MM.1S (cell line): ENCODE measurements at regions not wholly inside any gene's neighbourhood (a gene's known extent, or its start where the extent isn't known, plus 50 kb on each side); places are given as distances from the start of the nearest gene placed in this dataset.

ENCODE experiments used
- DNase-seq: peaks from one replicate; pipeline ENCODE4 v3.0.0-alpha.2; 2015
- H2AFZ ChIP-seq: fragments of 300-600 bp; sonication (generic); 2 replicates; pipeline ENCODE4 v1.6.0; 2016; ENCODE audit warnings: antibody characterized with exemption, low read length
- H3F3A ChIP-seq: fragments of 300-600 bp; sonication (generic); 2 replicates; pipeline ENCODE4 v1.6.1; 2016; ENCODE audit warnings: mild to moderate bottlenecking, antibody characterized with exemption, low read length, moderate library complexity, mixed read lengths; ENCODE audit not compliant: insufficient read depth
- H3K27ac ChIP-seq: fragments of 300-600 bp; sonication (generic); 2 replicates; pipeline ENCODE4 v1.5.1; 2016; ENCODE audit warnings: mild to moderate bottlenecking, low read length
- H3K27me3 ChIP-seq: fragments of 300-600 bp; sonication (generic); replicated peaks from 2 replicates; pipeline ENCODE4 v1.6.0; 2016; ENCODE audit warnings: low read length; ENCODE audit not compliant: insufficient read depth
- H3K36me3 ChIP-seq: fragments of 300-600 bp; sonication (generic); replicated peaks from 2 replicates; pipeline ENCODE4 v1.6.1; 2016; ENCODE audit warnings: mild to moderate bottlenecking, low read length, mixed read lengths; ENCODE audit not compliant: insufficient read depth
- H3K4me1 ChIP-seq: fragments of 300-600 bp; sonication (generic); 2 replicates; pipeline ENCODE4 v1.6.1; 2016; ENCODE audit warnings: low read length, mixed read lengths
- H3K4me2 ChIP-seq: fragments of 300-600 bp; sonication (generic); 2 replicates; pipeline ENCODE4 v1.6.0; 2016; ENCODE audit warnings: low read depth, low read length
- H3K4me3 ChIP-seq: fragments of 300-600 bp; sonication (generic); 2 replicates; pipeline ENCODE4 v1.5.1; 2016; ENCODE audit warnings: low read length, mixed read lengths
- H3K79me2 ChIP-seq: fragments of 300-600 bp; sonication (generic); 2 replicates; pipeline ENCODE4 v1.6.1; 2016; ENCODE audit warnings: mixed run types, low read length, mixed read lengths
- H3K9ac ChIP-seq: fragments of 300-600 bp; sonication (generic); 2 replicates; pipeline ENCODE4 v1.6.1; 2016; ENCODE audit warnings: low read length, mixed read lengths
- H3K9me2 ChIP-seq: fragments of 300-600 bp; sonication (generic); replicated peaks from 2 replicates; pipeline ENCODE4 v1.6.1; 2016; ENCODE audit warnings: mild to moderate bottlenecking, low read length, mixed read lengths; ENCODE audit not compliant: insufficient read depth
- H3K9me3 ChIP-seq: fragments of 300-600 bp; sonication (generic); replicated peaks from 2 replicates; pipeline ENCODE4 v1.6.1; 2016; ENCODE audit warnings: mild to moderate bottlenecking, low read length, mixed read lengths; ENCODE audit not compliant: insufficient read depth
- H4K20me1 ChIP-seq: fragments of 300-600 bp; sonication (generic); 2 replicates; pipeline ENCODE4 v1.6.1; 2016; ENCODE audit warnings: mild to moderate bottlenecking, low read length, moderate library complexity, mixed read lengths; ENCODE audit not compliant: insufficient read depth
- EZH2 ChIP-seq: fragments of 300-600 bp; sonication (generic); optimal IDR thresholded peaks from 2 replicates; pipeline ENCODE3; 2017; ENCODE audit warnings: low read depth, mild to moderate bottlenecking, antibody characterized with exemption, low read length, mixed read lengths
- EZH2phosphoT487 ChIP-seq: fragments of 300-600 bp; sonication (generic); IDR thresholded peaks from 2 replicates; pipeline ENCODE4 v1.6.1; 2018; ENCODE audit warnings: antibody characterized with exemption, low read length
- TF ChIP-seq, protein P1 (sequence below): fragments of 300-600 bp; sonication (generic); IDR thresholded peaks from 2 replicates; pipeline ENCODE4 v1.5.1; 2016; ENCODE audit warnings: antibody characterized with exemption, low read length, mixed read lengths

DNA sequence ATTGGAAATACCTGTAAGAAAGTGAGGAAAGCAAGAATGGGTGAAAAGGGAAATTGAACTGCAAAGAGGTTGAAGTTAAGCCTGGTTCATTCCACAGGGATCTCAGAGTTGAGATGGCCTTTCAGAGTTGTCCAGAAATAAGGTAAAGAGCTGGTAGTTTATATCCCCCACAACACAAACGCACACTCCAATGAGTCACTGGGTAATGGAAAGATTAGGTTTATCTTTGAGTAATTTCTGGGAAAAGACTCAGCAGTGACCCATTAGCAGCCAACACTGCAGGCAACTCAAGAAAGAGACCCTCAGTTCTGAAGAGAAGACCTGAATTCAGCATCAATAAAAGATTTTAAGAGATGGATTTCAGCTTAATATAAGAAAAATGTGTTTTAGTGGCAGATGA, 485.5 kb downstream of the PTPRC start:
- Histone ChIP-seq H3K4me3 (no peak overlapping the region), H3K27ac (no peak overlapping the region), H3K36me3 (no peaks in the 10 kb centered on the region), H3K4me1 (no peaks in the 10 kb centered on the region), H3F3A (no peaks in the 10 kb centered on the region), H2AFZ (no peak overlapping the region), H3K79me2 (no peaks in the 10 kb centered on the region), H3K9me2 (no peaks in the 10 kb centered on the region), H3K27me3 (no peaks in the 10 kb centered on the region), H3K9me3 (no peaks in the 10 kb centered on the region), H3K4me2 (no peak overlapping the region), H3K9ac (no peak overlapping the region), H4K20me1 (no peaks in the 10 kb centered on the region)
- no peak for DNase-seq
- TF ChIP-seq, protein P1, sequence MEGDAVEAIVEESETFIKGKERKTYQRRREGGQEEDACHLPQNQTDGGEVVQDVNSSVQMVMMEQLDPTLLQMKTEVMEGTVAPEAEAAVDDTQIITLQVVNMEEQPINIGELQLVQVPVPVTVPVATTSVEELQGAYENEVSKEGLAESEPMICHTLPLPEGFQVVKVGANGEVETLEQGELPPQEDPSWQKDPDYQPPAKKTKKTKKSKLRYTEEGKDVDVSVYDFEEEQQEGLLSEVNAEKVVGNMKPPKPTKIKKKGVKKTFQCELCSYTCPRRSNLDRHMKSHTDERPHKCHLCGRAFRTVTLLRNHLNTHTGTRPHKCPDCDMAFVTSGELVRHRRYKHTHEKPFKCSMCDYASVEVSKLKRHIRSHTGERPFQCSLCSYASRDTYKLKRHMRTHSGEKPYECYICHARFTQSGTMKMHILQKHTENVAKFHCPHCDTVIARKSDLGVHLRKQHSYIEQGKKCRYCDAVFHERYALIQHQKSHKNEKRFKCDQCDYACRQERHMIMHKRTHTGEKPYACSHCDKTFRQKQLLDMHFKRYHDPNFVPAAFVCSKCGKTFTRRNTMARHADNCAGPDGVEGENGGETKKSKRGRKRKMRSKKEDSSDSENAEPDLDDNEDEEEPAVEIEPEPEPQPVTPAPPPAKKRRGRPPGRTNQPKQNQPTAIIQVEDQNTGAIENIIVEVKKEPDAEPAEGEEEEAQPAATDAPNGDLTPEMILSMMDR: no peak
- no peak for TF ChIP-seq EZH2phosphoT487

DNA sequence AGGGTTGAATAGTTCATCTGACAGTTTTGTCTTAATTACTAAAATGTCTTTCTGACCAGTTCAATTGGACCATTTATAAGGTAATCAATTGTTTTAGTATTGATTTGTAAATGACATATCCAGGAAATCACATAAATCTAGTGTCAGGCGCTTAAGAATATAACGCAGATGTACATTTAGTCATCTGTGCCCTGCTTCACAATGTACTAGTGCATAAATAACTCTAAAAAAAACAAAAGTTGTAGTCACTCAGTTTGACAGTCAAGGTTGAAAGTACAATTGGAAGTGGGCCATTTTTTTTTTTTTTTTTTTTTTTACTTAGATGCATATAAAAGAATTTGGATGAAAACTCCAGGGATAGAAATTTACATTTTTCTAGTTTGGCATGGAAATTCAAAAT, 490.4 kb downstream of the PTPRC start:
- Histone ChIP-seq H3K27me3 (no peaks in the 10 kb centered on the region), H3K79me2 (no peaks in the 10 kb centered on the region), H3K9me3 (no peaks in the 10 kb centered on the region), H3K9me2 (no peaks in the 10 kb centered on the region), H3F3A (no peaks in the 10 kb centered on the region), H3K27ac (no peak overlapping the region), H3K4me1 (no peaks in the 10 kb centered on the region), H3K36me3 (no peaks in the 10 kb centered on the region), H2AFZ (no peak overlapping the region), H3K4me2 (no peak overlapping the region), H4K20me1 (no peaks in the 10 kb centered on the region), H3K4me3 (no peak overlapping the region), H3K9ac (no peak overlapping the region)
- DNase-seq: no peak
- TF ChIP-seq, protein P1: no peak
- TF ChIP-seq EZH2 (no peak), EZH2phosphoT487 (no peak)

DNA sequence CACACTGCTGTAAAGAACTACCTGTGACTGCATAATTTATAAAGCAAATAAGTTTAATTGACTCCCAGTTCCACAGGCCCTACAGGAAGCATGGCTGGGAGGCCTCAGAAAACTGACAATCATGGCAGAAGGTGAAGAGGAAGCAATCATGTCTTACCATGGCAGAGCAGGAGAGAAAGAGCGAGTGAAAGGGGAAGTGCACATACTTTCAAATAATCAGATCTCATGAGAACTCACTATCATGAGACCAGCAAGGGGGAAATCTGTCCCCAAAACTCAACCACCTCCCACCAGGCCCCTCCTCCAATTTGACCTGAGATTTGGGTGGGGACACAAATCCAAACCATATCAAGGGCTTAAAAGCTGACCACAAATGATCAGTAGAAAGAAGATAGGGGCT, 493.2 kb downstream of the PTPRC start:
- H2AFZ ChIP-seq: no peak overlapping the region
- no peaks in the 10 kb centered on the region for H3F3A ChIP-seq
- H3K9ac ChIP-seq: no peak overlapping the region
- no peak overlapping the region for H3K4me2 ChIP-seq
- no peak overlapping the region for H3K27ac ChIP-seq
- TF ChIP-seq EZH2 (no peak), EZH2phosphoT487 (no peak)
- TF ChIP-seq, protein P1: no peak
- no peak for DNase-seq
- no peaks in the 10 kb centered on the region for H3K79me2 ChIP-seq
- no peak overlapping the region for H3K4me3 ChIP-seq
- H4K20me1 ChIP-seq: no peaks in the 10 kb centered on the region
- no peaks in the 10 kb centered on the region for H3K4me1 ChIP-seq
- no peaks in the 10 kb centered on the region for H3K36me3 ChIP-seq
- no peaks in the 10 kb centered on the region for H3K9me2 ChIP-seq
- H3K9me3 ChIP-seq: no peaks in the 10 kb centered on the region
- H3K27me3 ChIP-seq: no peaks in the 10 kb centered on the region

DNA sequence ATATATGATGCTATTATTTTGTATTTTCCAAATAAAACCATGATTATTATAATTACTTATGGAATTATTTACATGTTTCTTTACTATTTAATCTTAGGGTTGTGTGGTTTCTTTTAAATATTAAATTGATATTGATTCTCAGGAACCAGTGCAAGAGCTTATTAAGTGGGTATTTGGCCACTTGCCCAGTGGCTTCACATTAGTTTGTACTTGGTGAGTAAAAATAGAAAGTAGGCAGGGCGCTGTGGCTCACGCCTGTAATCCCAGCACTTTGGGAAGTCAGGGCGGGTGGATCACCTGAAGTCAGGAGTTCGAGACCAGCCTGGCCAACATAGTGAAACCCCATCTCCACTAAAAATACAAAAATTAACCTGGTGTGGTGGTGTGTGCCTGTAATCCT, 497.1 kb downstream of the PTPRC start:
- TF ChIP-seq, protein P1: no peak
- TF ChIP-seq EZH2 (no peak), EZH2phosphoT487 (no peak)
- H3K9ac ChIP-seq: no peak overlapping the region
- H3K4me2 ChIP-seq: no peak overlapping the region
- no peak overlapping the region for H3K4me3 ChIP-seq
- no peaks in the 10 kb centered on the region for H3K9me2 ChIP-seq
- no peaks in the 10 kb centered on the region for H3K36me3 ChIP-seq
- H3K27ac ChIP-seq: no peak overlapping the region
- no peaks in the 10 kb centered on the region for H4K20me1 ChIP-seq
- H3K27me3 ChIP-seq: no peaks in the 10 kb centered on the region
- H2AFZ ChIP-seq: no peak overlapping the region
- H3K4me1 ChIP-seq: no peaks in the 10 kb centered on the region
- H3F3A ChIP-seq: no peaks in the 10 kb centered on the region
- H3K9me3 ChIP-seq: no peaks in the 10 kb centered on the region
- no peaks in the 10 kb centered on the region for H3K79me2 ChIP-seq
- DNase-seq: no peak
